Keratinocyte (primary cell): ENCODE measurements at regions not wholly inside any gene's neighbourhood (a gene's known extent, or its start where the extent isn't known, plus 50 kb on each side); places are given as distances from the start of the nearest gene placed in this dataset.

Source experiments
- DNase-seq: peaks from one replicate; pipeline ENCODE4 v3.0.0-alpha.2; 2011; ENCODE audit warnings: low read depth, missing footprints, low spot score
- FAIRE-seq: peaks from 2 replicates; lab custom pipeline; 2011; peaks lifted over from hg19 to GRCh38; lab: Jason Lieb, UNC
- H2AFZ ChIP-seq: 2 replicates; pipeline ENCODE4 v1.6.0; 2012; ENCODE audit warnings: low read length, control low read depth, inconsistent platforms; ENCODE audit not compliant: control insufficient read depth
- H3K27ac ChIP-seq: 2 replicates; pipeline ENCODE4 v1.5.1; 2011; ENCODE audit warnings: low read length; ENCODE audit not compliant: control insufficient read depth, insufficient read depth
- H3K27me3 ChIP-seq: 3 replicates; pipeline ENCODE4 v1.6.0; 2011; ENCODE audit warnings: low read length; ENCODE audit not compliant: control insufficient read depth, insufficient read depth; ENCODE audit errors: extremely low read depth
- H3K36me3 ChIP-seq, 2 experiments: 2 replicates in 1 of 2; 3 replicates in 1 of 2; pipeline ENCODE4 v1.5.1; 2011; ENCODE audit warnings: low read length in 2 of 2, mild to moderate bottlenecking in 1 of 2; ENCODE audit not compliant: control insufficient read depth in 2 of 2, insufficient read depth in 2 of 2; ENCODE audit errors: extremely low read depth in 1 of 2
- H3K4me1 ChIP-seq: 3 replicates; pipeline ENCODE4 v1.5.1; 2011; ENCODE audit warnings: low read length; ENCODE audit not compliant: control insufficient read depth, insufficient read depth; ENCODE audit errors: extremely low read depth
- H3K4me2 ChIP-seq: 3 replicates; pipeline ENCODE4 v1.6.0; 2011; ENCODE audit warnings: low read depth, low read length; ENCODE audit not compliant: control insufficient read depth, insufficient read depth; ENCODE audit errors: extremely low read depth
- H3K4me3 ChIP-seq, 3 experiments: fragments of 200-600 bp in 1 of 3; sonication (generic) in 1 of 3; 2 replicates in 2 of 3; 3 replicates in 1 of 3; pipeline ENCODE4 v1.5.1; 2011 to 2016; ENCODE audit warnings: low read length in 3 of 3, mild to moderate bottlenecking in 3 of 3, control low read depth in 2 of 3, inconsistent platforms in 1 of 3, low read depth in 1 of 3, mixed read lengths in 1 of 3, mixed run types in 1 of 3, moderate library complexity in 1 of 3; ENCODE audit not compliant: control insufficient read depth in 2 of 3, insufficient read depth in 2 of 3; ENCODE audit errors: extremely low read depth in 1 of 3
- H3K79me2 ChIP-seq: 2 replicates; pipeline ENCODE4 v1.6.0; 2012; ENCODE audit warnings: low read length; ENCODE audit not compliant: control insufficient read depth, insufficient read depth
- H3K9ac ChIP-seq: 3 replicates; pipeline ENCODE4 v1.6.0; 2011; ENCODE audit warnings: low read length; ENCODE audit not compliant: control insufficient read depth, insufficient read depth; ENCODE audit errors: extremely low read depth
- H3K9me1 ChIP-seq: 3 replicates; pipeline ENCODE4 v1.6.0; 2011; ENCODE audit warnings: low read length; ENCODE audit not compliant: control insufficient read depth, insufficient read depth; ENCODE audit errors: extremely low read depth
- H3K9me3 ChIP-seq: 2 replicates; pipeline ENCODE4 v1.5.1; 2012; ENCODE audit warnings: low read depth, low read length; ENCODE audit not compliant: control insufficient read depth
- H4K20me1 ChIP-seq: 3 replicates; pipeline ENCODE4 v1.6.0; 2011; ENCODE audit warnings: low read length; ENCODE audit not compliant: control insufficient read depth, insufficient read depth; ENCODE audit errors: extremely low read depth
- EZH2 ChIP-seq: IDR thresholded peaks from one replicate; pipeline ENCODE4 v1.6.1; 2012; ENCODE audit warnings: inconsistent platforms, mild to moderate bottlenecking, low read length, moderate library complexity
- dilution Hi-C: fragments of 300-500 bp; cut with MboI; formaldehyde crosslinking; loops from one replicate; pipeline ENCODE4 v1.7.0; 2020; ENCODE audit warnings: low sequenced_read_pairs; ENCODE audit not compliant: extremely low pct_ligation_motif_present
- TF ChIP-seq, protein P1 (sequence below), 3 experiments: IDR thresholded peaks in 1 of 3; conservative IDR thresholded peaks in 1 of 3; optimal IDR thresholded peaks in 1 of 3; 2 replicates in 2 of 3; 3 replicates in 1 of 3; pipeline versions ENCODE3 to v1.5.1; 2011; ENCODE audit warnings: low read length in 3 of 3, mild to moderate bottlenecking in 3 of 3, moderate library complexity in 2 of 3, control low read depth in 1 of 3, inconsistent platforms in 1 of 3; ENCODE audit not compliant: insufficient read depth in 2 of 3; ENCODE audit errors: extremely low read depth in 1 of 3

DNA sequence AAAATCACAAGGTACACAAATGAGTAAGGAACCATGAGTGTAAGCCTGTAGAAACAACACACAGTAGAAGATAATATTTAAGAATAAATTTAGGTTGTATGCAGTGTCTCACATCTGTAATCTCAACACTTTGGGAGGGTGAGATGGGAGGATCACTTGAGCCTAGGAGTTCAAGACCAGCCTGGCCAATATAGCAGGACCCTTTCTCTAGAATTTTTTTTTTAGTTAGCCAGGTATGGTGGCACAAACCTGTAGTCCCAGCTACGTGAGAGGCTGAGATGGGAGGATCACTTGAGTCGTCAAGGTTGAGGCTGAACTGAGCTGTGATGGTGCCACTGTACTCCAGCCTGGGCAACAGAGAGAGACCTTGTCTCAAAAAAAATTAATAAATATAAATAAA is 401.2 kb upstream of the RORB start:
- no peaks in the 10 kb centered on the region for H3K4me1 ChIP-seq
- dilution Hi-C loops = no loop called here
- H4K20me1 ChIP-seq = no peaks in the 10 kb centered on the region
- no peaks in the 10 kb centered on the region for H3K9me1 ChIP-seq
- no peak overlapping the region for H3K9ac ChIP-seq
- no peaks in the 10 kb centered on the region for H3K27me3 ChIP-seq
- H3K27ac ChIP-seq = no peak overlapping the region
- no peak for FAIRE-seq
- no peaks in the 10 kb centered on the region for H3K9me3 ChIP-seq
- H3K4me2 ChIP-seq = no peak overlapping the region
- no peak for DNase-seq
- H3K36me3 ChIP-seq = no peaks in the 10 kb centered on the region
- no peak overlapping the region for H2AFZ ChIP-seq
- no peaks in the 10 kb centered on the region for H3K79me2 ChIP-seq
- TF ChIP-seq EZH2 = no peak
- TF ChIP-seq, protein P1, sequence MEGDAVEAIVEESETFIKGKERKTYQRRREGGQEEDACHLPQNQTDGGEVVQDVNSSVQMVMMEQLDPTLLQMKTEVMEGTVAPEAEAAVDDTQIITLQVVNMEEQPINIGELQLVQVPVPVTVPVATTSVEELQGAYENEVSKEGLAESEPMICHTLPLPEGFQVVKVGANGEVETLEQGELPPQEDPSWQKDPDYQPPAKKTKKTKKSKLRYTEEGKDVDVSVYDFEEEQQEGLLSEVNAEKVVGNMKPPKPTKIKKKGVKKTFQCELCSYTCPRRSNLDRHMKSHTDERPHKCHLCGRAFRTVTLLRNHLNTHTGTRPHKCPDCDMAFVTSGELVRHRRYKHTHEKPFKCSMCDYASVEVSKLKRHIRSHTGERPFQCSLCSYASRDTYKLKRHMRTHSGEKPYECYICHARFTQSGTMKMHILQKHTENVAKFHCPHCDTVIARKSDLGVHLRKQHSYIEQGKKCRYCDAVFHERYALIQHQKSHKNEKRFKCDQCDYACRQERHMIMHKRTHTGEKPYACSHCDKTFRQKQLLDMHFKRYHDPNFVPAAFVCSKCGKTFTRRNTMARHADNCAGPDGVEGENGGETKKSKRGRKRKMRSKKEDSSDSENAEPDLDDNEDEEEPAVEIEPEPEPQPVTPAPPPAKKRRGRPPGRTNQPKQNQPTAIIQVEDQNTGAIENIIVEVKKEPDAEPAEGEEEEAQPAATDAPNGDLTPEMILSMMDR (optimal IDR thresholded peaks at IDR 0.05 in 1 of 3, IDR thresholded peaks at IDR 0.05 in 1 of 3, conservative IDR thresholded peaks at IDR 0.05 in 1 of 3; ENCODE audit: extremely low read depth in 1 of 3, insufficient read depth in 2 of 3, low read length in 3 of 3) = no peak
- no peak overlapping the region for H3K4me3 ChIP-seq

DNA sequence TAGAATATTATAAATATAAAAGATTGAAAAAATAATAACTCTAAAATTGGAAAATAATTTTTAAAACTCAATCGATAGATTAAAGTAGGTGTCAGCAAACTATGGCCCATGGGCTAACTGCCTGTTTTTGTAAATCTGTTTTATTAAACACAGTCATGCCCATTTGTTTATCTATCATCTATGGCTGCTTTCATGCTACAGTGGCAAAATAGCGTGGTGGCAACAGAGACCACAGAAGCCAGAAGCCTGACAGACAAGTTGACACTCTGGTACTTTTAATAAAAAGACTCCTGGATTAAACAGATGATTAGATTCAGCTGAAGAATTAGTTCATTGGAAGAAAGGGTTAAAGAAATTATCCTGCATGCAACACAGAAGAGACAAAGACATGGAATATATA is 400.7 kb upstream of the RORB start:
- dilution Hi-C loops = no loop called here

More for the DNA sequence above, 400.7 kb upstream of the RORB start:
- Histone ChIP-seq H3K79me2 (no peaks in the 10 kb centered on the region), H3K27me3 (no peaks in the 10 kb centered on the region), H4K20me1 (no peaks in the 10 kb centered on the region), H3K4me1 (no peaks in the 10 kb centered on the region), H3K9me1 (no peaks in the 10 kb centered on the region), H3K4me2 (no peak overlapping the region), H3K9me3 (no peaks in the 10 kb centered on the region), H3K36me3 (no peaks in the 10 kb centered on the region), H2AFZ (no peak overlapping the region), H3K4me3 (no peak overlapping the region), H3K27ac (no peak overlapping the region), H3K9ac (no peak overlapping the region)
- TF ChIP-seq, protein P1 (optimal IDR thresholded peaks at IDR 0.05 in 1 of 3, IDR thresholded peaks at IDR 0.05 in 1 of 3, conservative IDR thresholded peaks at IDR 0.05 in 1 of 3; ENCODE audit: extremely low read depth in 1 of 3, insufficient read depth in 2 of 3, low read length in 3 of 3) = no peak
- TF ChIP-seq EZH2 = no peak
- FAIRE-seq (no peak), DNase-seq (no peak)
